ENCODE measurements at regions not wholly inside any gene's neighbourhood (a gene's known extent, or its start where the extent isn't known, plus 50 kb on each side); places are given as distances from the start of the nearest gene placed in this dataset.

DNA sequence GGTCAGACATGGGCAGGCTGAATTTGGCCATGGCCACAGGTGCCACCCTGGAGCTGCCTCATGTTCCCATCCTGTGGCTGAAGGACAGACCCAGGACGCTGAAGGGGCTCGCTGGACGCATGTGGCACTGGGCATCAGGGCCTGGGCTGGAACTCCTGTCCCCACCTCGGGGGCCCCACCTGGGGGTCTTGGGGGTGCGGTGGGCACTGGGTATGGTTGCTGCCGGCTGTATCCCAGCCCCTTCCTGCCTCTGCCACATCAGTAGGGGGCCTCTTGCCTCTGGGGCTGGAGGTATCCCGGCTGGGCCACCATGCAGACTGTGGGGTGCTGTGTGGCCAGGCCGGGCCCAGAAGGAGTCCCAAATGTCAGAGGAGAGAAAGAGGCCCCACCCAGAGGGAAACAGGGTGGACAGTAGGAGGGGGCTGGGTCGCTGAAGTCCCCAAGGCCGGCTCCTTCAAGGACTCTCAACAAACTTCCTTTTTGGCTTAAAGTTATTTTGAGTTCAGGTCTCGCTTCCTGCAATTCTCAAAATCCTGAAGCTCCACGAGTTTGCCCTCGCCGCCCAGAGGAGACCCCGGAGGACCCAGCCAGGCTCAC is 78.7 kb downstream of the SIK1 start:
- no peak for DNase-seq (ENCODE audit: low read depth)

DNA sequence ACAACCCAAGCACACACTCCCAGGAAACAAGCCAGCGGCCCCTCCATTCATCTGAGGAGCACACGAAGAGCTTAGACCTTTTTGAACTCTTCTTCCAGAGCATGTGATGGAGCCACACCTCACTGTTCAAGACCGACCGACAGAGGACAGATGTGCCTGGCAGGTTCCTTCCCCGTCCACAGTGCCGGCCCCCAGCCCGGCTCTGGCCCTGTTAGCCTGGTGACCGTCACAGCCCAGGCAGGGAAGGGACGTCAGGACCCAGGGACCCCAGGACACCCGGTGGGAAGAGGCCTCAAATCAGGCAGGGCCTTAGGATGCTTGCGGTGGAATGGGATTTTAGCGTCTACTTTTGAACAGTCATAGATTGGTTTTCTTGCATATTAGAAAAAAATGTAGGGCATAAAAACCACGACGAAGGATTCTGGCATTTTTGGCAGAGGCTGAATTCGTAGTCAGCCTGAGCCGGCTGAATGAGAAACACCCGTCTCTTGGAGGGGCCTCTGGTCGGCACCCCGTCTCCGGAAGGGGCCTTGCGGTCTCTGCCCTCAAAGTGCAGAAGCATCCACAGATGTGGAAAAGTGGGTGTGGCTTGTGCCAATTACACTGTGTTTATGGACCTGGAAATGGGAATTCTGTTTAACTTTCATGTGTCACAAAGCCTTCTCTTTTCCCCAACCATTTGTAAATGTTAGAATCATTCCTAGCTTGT is 79.3 kb downstream of the SIK1 start:
- no peak for DNase-seq (ENCODE audit: low read depth)

DNA sequence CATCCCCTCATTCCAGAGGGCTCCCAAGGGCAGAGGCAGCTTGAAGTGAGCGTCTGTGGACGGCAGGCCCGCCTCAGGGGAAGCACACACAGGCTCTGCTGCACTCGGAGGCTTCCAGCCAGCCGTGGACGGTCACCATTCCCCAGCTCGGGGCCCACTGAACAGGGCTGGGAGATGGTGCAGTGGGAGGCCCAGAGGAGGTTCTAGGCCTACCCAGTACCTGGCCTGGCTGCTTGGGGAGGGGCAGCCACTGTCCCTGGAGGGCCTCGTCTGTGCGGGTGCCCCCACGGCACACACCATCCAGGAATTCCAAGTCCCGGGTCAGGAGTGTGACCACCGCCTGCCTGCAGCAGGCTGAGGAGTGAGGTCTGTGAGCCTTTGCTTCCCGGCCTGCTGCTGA is 80.4 kb downstream of the SIK1 start:
- no peak for DNase-seq (ENCODE audit: low read depth)

DNA sequence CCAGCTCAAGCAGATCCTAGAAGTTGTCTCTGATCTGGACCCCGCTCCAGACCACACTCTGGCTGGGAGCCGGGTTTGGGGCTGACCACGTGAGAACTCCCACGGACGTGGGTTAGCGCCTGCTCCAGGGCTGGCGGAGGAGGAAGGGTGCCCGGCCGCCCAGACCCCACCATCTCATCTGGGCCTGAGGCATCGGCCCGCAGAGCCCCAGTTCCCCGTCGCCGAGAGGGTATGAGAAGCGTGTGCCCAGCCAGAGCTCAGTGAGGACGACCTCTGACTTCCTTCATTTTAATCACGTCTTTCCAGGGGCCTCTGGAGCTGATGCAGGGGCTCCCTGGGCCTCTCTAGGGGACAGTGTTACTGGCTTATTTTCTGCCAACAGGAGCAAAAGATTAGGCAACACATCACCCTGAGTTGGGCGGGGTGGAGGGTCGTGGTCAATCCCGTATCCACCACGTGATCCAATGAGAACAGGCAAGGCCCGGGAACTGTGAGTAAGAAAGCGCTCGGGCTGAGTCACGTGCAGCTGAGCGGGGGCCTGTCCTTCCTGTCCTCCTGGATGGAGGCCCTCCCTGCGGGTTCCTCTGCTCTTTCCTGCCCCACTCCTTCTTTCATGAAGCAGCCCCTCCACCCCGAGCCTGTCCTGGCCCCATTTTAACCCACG is 81.1 kb downstream of the SIK1 start:
- DNase-seq (ENCODE audit: low read depth), result no peak

DNA sequence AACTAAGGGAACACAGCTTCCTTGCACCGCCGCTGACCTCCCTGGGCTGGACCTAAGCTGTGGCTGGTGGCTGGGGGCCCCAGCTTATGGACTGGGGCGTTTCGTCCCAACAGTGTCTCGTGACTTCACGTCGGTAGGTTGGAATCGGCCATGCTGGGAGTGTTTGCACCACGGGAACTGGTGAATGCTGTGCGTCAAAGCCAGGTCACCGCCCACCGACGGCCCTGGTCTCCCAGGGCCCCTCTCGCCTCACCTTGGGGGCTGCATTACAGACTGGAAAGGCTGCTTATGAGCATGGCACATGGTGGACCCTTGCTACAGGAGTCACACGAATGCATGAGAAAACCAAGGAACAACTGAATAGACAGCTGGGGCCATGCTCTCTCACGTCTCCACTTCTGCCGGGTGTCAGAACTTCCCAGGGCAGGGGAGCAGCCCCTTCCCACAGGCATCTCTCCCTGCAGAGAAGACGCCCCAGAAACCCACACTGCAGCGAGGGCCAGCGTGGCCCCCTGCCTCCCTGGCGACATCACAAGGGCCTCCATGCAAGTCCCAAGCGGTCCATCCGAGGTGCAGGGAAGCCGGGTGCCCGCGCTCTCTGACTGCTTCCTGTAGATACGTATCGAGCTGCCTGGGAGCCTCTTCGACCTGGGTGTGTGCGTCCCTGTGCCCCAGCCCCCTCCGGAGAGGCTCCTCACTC is 81.7 kb downstream of the SIK1 start:
- no peak for DNase-seq (ENCODE audit: low read depth)

- no peak for DNase-seq (ENCODE audit: low read depth)
Measured at GRCh38 chr21:43343992-43344886, 82.7 kb downstream of the SIK1 start.

GRCh38 chr21:43343095-43343991 is 83.6 kb downstream of the SIK1 start:
- DNase-seq (ENCODE audit: low read depth), result no peak

DNA sequence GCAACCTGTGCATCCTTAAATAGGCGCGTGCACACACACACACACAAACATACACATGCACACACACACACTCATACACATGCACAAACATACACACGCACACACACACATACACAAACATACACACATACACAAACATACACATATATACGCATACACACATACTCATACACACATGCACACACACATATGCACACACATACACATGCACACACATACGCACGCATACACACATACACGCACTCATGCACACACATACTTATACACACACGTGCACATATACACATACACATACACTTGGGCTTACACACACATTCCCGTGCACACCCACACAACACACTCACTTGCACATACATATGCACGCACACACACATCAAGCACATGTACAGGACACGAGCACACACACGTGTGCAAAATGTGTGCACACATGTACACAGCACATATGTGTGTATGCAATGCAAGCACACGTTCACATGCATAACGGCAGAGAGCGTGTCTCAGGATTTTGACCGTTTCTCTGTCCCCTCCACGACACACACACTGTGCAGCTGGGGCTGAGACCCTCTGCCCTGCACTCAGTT is 84.5 kb downstream of the SIK1 start:
- no peak for DNase-seq (ENCODE audit: low read depth)

- no peak for DNase-seq (ENCODE audit: low read depth)
Measured at GRCh38 chr21:43341378-43342161, 85.4 kb downstream of the SIK1 start.

DNA sequence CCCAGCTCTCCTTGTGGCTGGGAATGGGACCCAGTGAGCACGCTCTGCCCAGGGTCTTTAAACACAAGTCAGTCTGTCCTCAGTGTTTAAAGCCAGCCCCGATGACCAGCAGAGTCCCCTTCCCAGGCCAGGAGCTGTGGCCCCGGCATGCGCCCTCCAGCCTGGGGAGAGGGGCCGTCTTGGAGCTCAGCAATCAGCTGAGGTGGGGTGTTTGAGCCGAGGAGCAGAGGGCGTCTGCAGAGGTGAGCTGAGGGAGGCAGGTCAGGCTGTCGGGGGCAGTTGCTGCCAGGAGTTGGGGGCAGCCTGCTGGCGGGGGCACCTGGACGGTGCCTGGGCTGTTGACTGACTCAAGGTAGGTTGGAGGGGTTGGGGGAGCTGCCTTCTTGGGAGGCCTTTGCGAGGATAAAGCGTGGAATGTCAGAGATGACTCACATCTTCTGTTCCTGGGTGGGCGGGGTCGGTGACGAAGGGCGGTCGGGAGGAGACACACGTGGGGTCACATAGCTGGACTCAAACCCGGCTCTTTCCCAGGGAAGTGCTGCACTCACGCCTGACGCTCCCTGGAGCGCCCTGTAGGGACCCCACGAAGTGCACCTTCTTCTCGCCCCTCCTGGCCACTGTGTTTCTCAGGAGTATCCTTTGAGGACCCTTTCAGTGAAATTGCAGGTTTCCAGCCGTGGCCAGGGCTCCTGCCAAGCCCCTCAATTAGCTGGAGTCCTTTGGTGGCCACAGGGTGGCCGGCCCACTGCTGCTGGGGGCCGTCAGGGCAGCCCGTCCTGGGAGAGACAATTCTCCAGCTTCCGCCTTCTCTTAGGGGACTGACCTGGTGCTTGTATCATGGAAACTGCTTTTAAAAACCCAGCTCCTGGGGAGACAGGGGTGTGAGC is 86.2 kb downstream of the SIK1 start:
- no peak for DNase-seq (ENCODE audit: low read depth)

DNA sequence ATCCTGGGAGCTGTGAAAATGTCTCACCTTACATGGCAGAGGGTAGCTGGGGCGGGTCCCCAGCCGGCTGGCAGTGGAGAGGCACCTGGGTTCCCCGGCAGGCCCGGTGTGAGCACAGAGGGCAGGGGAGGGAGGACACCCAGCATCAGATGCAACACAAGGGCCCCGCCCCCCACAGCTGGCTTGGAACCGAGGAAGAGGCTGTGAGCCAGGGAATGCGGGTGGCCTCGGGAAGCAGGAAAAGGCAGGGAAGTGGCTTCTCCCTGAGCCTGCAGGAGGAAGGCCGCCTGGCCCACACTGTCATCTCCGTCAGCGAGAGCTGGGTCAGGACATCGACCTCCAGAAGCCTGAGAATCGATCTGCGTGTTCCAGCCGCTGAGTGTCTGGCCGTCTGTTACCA is 87.3 kb downstream of the SIK1 start:
- DNase-seq (ENCODE audit: low read depth), result no peak

DNA sequence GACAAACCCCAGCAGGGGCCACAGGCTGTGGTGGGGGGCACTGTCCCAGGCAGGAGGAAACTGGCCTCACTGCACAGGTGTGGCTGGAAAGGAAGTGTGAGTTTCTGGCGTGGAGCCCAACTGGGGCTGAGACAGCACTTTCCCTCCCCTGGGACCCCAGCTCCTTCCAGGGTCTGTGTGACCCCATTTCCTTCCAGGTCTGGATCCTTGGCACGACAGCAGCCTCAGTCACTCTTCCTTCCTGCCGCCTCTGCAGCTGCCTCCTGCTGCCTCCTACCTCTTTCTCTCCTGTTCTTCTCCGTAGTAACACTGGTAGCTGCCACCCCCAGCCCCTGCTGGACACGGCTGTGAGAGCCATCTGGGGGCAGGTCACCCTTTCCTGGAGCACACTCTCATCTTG is 88.0 kb downstream of the SIK1 start:
- DNase-seq (ENCODE audit: low read depth), result no peak

DNA sequence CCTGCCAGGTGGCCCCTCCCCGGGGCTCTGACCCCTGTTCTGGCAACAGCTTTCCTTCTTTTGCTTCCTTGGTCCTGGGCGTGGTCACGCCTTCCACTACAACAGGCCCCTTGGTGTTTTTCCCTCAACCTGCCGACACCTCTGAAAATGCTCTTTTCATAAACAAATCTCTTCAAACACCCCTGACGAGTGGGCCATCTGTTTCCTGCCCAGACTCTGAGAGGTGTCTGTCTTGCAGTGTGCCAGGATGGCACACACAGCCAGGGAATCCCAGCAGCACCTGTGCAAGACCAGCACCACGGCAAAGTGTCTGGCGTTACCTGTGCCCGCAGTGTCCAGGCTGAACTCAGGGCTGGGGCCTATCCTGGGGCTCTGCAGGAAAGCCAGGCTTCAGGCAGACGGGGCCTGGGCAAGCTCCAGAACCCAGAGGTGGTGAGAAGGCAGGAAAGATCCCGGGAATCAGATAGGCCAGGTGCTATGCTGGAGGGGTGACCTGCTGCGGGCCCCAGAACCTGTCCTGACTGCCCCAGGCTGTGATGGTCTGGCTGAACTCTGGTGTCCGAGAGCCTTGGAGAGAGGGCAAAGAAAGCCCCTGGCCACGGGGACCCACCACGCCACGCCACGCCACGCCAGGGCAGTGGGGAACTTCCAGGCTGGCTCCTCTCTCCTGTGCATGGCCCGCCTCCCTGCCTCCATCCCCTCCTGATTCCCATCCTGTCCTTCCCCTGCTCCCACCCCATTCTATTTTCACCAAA is 88.9 kb downstream of the SIK1 start:
- DNase-seq (ENCODE audit: low read depth), result no peak

DNA sequence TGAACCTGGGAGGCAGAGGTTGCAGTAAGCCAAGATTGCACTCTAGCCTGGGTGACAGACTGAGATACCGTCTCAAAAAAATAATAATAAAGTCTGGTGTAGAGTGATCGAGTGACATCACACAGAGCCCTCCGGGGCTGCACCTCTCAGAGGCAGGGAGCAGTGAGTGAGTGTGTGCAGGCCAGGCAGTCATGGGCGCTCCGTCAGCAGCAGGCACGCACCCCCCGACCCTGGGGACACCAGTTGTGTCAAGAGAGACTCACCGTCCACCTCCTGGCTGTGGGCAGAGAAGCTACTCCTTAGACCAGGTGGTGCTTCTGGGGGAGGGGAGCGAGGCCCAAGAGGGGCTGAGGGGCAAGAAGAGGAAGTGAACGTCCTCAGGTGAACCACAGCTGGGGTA is 91.8 kb downstream of the SIK1 start:
- no peak for DNase-seq (ENCODE audit: low read depth)

DNA sequence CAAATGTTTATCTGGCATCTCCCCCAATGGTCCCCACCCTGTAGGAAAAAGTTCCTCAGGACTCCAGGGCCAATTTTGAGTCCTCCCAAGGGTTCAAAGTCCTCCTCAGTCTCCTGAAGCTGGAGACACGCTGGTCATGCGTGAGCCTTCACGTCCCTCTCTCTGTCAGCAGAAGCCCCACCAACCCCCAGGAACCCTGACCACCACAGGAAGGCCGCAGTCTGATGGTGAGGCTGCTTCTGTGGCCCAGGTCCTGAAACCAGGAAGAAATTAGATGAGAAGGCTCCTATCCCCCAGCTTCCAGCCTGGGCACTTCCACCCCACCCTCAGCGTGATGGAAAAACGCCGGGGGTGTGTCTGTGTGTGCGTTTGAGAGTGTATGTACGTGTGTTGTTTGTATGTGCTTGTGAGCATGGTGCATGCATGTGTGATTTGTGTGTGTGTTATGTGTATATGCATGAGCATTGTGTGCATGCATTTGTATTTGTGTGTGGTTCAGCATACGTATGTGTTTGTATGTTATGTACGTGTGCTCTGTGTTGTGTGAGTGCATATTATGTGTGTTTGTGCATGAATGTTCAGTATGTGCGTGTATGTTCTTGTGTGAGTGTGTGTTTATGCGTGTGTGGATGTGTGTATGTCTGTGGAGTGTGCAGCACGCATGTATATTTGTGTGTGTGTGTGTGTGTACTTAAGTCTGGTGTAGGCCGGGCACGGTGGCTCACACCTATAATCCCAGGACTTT is 92.5 kb downstream of the SIK1 start:
- no peak for DNase-seq (ENCODE audit: low read depth)

GRCh38 chr21:43333298-43334062 is 93.5 kb downstream of the SIK1 start:
- no peak for DNase-seq (ENCODE audit: low read depth)

Measured in T follicular helper cell (primary cell).